K562 (cell line): ENCODE measurements at regions not wholly inside any gene's neighbourhood (a gene's known extent, or its start where the extent isn't known, plus 50 kb on each side); places are given as distances from the start of the nearest gene placed in this dataset.
A peak's percentile ranks its signal among the peaks of the same experiment; 100 is the strongest.

ENCODE experiments used
- ARID4B ChIP-seq: sonication (generic); formaldehyde crosslinking; IDR thresholded peaks from 2 replicates; pipeline ENCODE4 v1.8.0; 2022; ENCODE audit warnings: mild to moderate bottlenecking, missing genetic modification reagents
- ATF6 ChIP-seq: sonication (generic); formaldehyde crosslinking; IDR thresholded peaks from 2 replicates; pipeline ENCODE4 v1.4.0; 2020; ENCODE audit warnings: mild to moderate bottlenecking, missing genetic modification reagents
- BACH1 ChIP-seq: fragments of 200-800 bp; sonication (Bioruptor generic); IDR thresholded peaks from 2 replicates; pipeline ENCODE4 v1.6.1; 2016; ENCODE audit warnings: missing genetic modification characterization, missing compliant biosample characterization
- C11orf30 ChIP-seq: fragments of 450-650 bp; IDR thresholded peaks from 2 replicates; pipeline ENCODE4 v1.6.1; 2016; ENCODE audit warnings: low read depth, mild to moderate bottlenecking
- DMBX1 ChIP-seq: fragments of 250-450 bp; sonication (Bioruptor Pico); IDR thresholded peaks from 2 replicates; pipeline ENCODE4 v1.8.0; 2022; ENCODE audit warnings: inconsistent platforms, mild to moderate bottlenecking, moderate library complexity, borderline replicate concordance
- MECOM ChIP-seq: fragments of 250-450 bp; sonication (Bioruptor Pico); IDR thresholded peaks from 2 replicates; pipeline ENCODE4 v1.8.0; 2022; ENCODE audit warnings: inconsistent platforms
- NCOA4 ChIP-seq: fragments of 450-650 bp; IDR thresholded peaks from 2 replicates; pipeline ENCODE4 v1.6.1; 2018; ENCODE audit warnings: mild to moderate bottlenecking; ENCODE audit not compliant: partially characterized antibody
- NFIC ChIP-seq: fragments of 450-650 bp; IDR thresholded peaks from 2 replicates; pipeline ENCODE4 v1.6.1; 2017; ENCODE audit warnings: mild to moderate bottlenecking, inconsistent platforms
- NKRF ChIP-seq: fragments of 450-650 bp; IDR thresholded peaks from 2 replicates; pipeline ENCODE4 v1.6.1; 2016; ENCODE audit warnings: borderline replicate concordance
- PHF8 ChIP-seq: fragments of 200-600 bp; sonication (generic); IDR thresholded peaks from 2 replicates; pipeline ENCODE4 v1.6.1; 2012; ENCODE audit warnings: mixed run types, mild to moderate bottlenecking, inconsistent platforms, low read length, moderate library complexity, borderline replicate concordance
- SETDB1 ChIP-seq: IDR thresholded peaks from one replicate; pipeline ENCODE4 v1.6.1; 2012; ENCODE audit warnings: low read length, control low read depth, inconsistent platforms
- SMARCB1 ChIP-seq: IDR thresholded peaks from 2 replicates; pipeline ENCODE4 v1.6.1; 2011; ENCODE audit warnings: improper control_type of control experiment, low read depth; ENCODE audit not compliant: insufficient read length
- TEAD2 ChIP-seq: fragments of 450-650 bp; IDR thresholded peaks from 2 replicates; pipeline ENCODE4 v1.6.1; 2016; ENCODE audit warnings: missing genetic modification characterization, control low read depth, missing compliant biosample characterization
- TFAM ChIP-seq: fragments of 250-450 bp; sonication (Bioruptor Pico); conservative IDR thresholded peaks from 2 replicates; pipeline ENCODE4 v1.5.0; 2021; ENCODE audit warnings: mild to moderate bottlenecking, moderate library complexity
- TF ChIP-seq, protein P1 (sequence below), 2 experiments: fragments of 450-650 bp; IDR thresholded peaks; 2 replicates each; pipeline ENCODE4 v1.6.1; 2018; ENCODE audit warnings: mild to moderate bottlenecking in 2 of 2, low read depth in 1 of 2; ENCODE audit not compliant: partially characterized antibody in 2 of 2

- TF ChIP-seq NCOA4 (no peak), NKRF (no peak), ARID4B (no peak), MECOM (CRISPR knock-in tag) (no peak), SMARCB1 (no peak), DMBX1 (0 out of 2 replicates have a peak, but pooled peaks have one; percentile 12), SETDB1 (no peak), BACH1 (tag) (peak; percentile 69; the same call in 1 of the 2 replicates), PHF8 (no peak), TFAM (CRISPR knock-in tag) (no peak), TEAD2 (tag) (no peak), ATF6 (CRISPR knock-in tag) (no peak), C11orf30 (no peak), NFIC (no peak)
- TF ChIP-seq, protein P1, sequence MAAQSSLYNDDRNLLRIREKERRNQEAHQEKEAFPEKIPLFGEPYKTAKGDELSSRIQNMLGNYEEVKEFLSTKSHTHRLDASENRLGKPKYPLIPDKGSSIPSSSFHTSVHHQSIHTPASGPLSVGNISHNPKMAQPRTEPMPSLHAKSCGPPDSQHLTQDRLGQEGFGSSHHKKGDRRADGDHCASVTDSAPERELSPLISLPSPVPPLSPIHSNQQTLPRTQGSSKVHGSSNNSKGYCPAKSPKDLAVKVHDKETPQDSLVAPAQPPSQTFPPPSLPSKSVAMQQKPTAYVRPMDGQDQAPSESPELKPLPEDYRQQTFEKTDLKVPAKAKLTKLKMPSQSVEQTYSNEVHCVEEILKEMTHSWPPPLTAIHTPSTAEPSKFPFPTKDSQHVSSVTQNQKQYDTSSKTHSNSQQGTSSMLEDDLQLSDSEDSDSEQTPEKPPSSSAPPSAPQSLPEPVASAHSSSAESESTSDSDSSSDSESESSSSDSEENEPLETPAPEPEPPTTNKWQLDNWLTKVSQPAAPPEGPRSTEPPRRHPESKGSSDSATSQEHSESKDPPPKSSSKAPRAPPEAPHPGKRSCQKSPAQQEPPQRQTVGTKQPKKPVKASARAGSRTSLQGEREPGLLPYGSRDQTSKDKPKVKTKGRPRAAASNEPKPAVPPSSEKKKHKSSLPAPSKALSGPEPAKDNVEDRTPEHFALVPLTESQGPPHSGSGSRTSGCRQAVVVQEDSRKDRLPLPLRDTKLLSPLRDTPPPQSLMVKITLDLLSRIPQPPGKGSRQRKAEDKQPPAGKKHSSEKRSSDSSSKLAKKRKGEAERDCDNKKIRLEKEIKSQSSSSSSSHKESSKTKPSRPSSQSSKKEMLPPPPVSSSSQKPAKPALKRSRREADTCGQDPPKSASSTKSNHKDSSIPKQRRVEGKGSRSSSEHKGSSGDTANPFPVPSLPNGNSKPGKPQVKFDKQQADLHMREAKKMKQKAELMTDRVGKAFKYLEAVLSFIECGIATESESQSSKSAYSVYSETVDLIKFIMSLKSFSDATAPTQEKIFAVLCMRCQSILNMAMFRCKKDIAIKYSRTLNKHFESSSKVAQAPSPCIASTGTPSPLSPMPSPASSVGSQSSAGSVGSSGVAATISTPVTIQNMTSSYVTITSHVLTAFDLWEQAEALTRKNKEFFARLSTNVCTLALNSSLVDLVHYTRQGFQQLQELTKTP (IDR thresholded peaks at IDR 0.05; ENCODE audit: low read depth in 1 of 2, partially characterized antibody in 2 of 2) = no peak
Measured at GRCh38 chr6:108738684-108739416, 109.4 kb upstream of the ARMC2 start (continued).
